GM20000 (cell line): ENCODE measurements at regions not wholly inside any gene's neighbourhood (a gene's known extent, or its start where the extent isn't known, plus 50 kb on each side); places are given as distances from the start of the nearest gene placed in this dataset.

Experiments used
- DNase-seq: peaks from one replicate; pipeline ENCODE4 v3.0.0; 2012; ENCODE audit warnings: low spot score
- TF ChIP-seq, protein P1 (sequence below): IDR thresholded peaks from 2 replicates; pipeline ENCODE4 v1.5.1; 2012; ENCODE audit warnings: mild to moderate bottlenecking, control low read depth; ENCODE audit errors: extremely low read depth, missing control alignments

DNA sequence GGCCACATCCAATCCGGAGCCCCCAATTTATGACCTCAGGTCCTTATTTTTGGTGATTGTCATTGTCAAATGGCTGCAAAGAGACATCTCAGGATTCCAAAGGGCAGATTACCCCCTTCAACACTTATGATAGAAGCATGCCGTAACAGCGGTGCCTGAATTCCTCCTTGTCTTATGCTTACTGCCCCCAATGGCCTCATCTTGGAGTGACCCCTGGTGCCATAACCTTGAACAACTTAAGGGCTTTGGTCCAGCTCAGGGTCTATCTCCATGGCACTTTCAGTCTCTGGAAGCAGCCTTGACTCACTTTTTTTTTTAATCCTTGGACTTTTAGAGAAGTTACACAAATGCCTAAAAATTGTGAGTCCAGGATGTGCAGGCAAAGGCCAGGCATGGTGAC, 171.6 kb upstream of the ZNF507 start:
- TF ChIP-seq, protein P1, sequence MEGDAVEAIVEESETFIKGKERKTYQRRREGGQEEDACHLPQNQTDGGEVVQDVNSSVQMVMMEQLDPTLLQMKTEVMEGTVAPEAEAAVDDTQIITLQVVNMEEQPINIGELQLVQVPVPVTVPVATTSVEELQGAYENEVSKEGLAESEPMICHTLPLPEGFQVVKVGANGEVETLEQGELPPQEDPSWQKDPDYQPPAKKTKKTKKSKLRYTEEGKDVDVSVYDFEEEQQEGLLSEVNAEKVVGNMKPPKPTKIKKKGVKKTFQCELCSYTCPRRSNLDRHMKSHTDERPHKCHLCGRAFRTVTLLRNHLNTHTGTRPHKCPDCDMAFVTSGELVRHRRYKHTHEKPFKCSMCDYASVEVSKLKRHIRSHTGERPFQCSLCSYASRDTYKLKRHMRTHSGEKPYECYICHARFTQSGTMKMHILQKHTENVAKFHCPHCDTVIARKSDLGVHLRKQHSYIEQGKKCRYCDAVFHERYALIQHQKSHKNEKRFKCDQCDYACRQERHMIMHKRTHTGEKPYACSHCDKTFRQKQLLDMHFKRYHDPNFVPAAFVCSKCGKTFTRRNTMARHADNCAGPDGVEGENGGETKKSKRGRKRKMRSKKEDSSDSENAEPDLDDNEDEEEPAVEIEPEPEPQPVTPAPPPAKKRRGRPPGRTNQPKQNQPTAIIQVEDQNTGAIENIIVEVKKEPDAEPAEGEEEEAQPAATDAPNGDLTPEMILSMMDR: no peak
- DNase-seq: no peak

DNA sequence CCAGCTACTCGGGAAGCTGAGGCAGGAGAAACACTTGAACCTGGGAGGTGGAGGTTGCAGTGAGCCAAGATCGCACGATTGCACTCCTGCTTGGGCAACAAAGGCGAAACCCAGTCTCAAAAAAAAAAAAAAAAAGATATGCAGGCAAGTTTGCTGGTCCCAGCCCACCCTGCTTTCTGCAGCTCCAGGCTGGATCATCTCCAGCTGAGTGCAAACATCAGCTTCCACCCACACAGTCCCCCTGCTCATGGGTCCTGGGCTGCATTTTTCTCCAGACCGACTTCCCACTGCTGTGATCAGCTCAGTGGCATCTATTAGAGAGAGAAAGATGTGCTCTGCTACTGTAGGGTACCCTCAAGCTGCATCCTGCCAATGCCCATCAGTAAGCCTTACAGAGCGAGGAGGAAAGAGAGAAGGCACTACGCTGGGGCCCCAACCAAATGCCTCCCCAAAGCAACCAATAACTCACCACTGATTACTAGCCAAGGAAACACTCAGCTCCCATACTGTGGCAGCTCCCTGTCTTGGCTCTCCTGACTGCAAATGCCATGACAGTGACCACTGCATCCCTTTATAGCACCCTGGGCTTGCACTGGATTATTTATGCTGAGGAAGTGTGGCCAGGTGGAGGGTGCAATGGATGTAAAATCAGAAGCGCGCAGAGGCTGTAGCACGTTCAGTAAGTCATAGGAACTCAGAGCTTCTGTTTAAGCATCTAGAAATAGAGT, 170.9 kb upstream of the ZNF507 start:
- TF ChIP-seq, protein P1: no peak

DNA sequence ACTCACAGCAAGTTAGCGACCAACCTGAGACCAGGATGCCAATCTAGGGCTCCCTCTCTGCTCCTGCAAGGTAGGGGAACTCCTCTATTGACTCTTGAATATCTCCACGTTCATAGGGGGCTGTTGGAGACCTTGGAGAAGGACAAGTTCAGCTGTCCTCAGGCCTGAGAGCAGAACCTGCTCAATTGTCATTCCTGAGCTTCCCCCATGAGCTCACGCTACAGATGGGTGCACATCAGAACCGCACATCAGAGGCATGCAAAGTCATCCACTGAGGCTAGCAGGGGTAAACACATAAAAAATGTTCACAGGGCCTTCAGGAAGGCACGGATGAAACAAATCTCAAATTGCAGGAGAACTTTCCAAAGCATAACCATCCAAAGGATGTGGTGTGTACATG, 168.8 kb upstream of the ZNF507 start:
- TF ChIP-seq, protein P1: no peak
- no peak for DNase-seq

More for the DNA sequence above, 170.9 kb upstream of the ZNF507 start:
- DNase-seq: no peak

DNA sequence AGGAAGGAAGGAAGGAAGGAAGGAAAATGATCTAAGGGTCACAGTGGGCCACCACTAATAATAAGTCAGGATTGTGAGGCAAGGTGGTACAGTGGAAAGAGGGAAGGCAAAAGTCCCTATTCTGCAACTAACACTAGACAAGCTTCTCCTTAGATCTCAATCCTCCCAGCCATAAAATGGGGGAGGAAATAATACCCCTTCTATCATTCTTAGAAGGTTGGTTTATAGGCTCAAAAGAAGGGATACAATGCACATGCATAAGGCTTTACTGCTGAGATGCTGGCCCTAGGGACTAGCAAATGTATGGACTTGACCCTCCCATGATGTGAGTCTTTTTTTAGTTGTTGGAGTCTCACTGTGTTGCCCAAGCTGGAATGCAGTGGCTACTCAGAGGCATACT, 167.7 kb upstream of the ZNF507 start:
- DNase-seq: no peak
- TF ChIP-seq, protein P1: no peak

DNA sequence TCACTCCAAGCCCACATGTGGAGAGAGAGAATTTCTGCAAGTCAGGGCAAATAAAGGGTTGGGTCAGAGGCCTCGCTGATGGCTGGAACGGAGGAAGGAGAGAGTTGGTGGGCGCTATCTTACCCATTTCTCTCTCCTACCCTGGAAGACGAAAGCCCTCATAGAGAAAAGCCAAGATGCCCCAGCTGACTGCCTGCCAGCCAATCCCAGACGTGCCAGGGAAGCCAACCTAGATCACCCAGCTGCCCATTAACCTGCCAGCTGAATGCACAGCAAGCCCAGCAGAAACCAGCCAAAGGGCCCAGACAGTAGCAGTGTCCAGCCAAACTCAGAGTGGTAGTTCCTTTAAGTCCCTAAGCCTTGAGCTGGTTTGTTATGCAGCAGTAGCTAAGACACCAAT, 167.0 kb upstream of the ZNF507 start:
- DNase-seq: no peak
- TF ChIP-seq, protein P1: no peak

DNA sequence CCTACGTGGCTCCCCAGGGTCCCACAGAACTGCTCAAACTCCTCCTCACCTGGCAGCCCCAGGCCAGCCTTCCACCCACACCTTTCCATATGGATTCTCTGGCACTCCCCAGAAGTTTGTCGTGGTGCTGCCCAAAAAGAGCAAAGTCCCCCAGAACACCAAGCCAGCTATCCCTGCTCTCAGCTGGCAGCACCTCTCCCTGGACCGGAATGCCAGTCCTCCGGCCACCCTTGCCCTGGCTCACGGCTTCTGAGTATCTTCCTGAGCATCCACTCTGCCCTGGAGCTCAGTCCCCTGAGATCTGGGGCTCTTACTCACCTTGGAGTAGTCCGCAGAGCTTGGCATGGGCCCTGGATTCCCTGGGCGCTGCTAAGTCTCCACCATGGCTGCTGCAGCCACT, 166.5 kb upstream of the ZNF507 start:
- no peak for DNase-seq
- TF ChIP-seq, protein P1: no peak

DNA sequence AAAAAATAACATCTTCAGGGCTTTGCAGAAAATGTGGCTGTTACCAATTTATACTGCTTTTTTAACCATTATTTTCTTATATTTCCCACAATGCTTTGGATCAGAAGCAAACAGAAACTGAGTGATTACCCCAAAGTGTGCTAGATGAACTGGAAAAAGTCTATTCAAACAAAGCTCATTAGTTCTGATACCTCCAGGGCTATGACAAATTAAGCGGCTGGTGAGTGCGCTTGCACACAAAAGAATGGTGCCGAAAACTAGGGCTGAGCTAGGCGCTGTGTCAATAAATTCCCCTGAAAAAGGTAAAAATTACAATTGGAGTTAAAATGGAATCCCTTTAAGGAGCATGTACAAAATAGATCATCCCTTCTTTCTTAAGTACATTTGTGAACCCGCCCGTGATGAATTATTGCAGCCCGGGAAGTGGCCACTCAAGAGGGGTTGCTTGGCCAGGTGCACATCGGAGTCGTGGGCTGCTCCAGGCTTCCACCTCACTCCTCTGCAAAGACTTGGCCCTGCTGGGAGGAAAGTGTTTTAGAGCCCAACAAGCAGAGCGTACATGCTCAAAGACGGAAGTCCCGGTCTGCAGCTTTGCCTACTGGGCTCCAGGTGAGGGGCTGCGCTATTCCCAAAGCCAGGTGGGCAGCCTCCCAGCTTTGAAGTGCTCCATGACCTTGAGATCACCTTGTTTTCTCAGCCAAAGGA, 164.0 kb upstream of the ZNF507 start:
- no peak for DNase-seq
- TF ChIP-seq, protein P1: no peak
